HL-60 (cell line): ENCODE measurements at regions not wholly inside any gene's neighbourhood (a gene's known extent, or its start where the extent isn't known, plus 50 kb on each side); places are given as distances from the start of the nearest gene placed in this dataset.

Experiments
- DNase-seq, 2 experiments: peaks; one replicate each; pipeline ENCODE4 v3.0.0-alpha.2; 2010 to 2020; ENCODE audit warnings: low read depth in 1 of 2, low spot score in 1 of 2
- H3K27ac ChIP-seq: fragments of 250-450 bp; sonication (Bioruptor Pico); replicated peaks from 2 replicates; pipeline ENCODE4 v1.5.1; 2020; ENCODE audit warnings: mild to moderate bottlenecking, moderate library complexity
- H3K27me3 ChIP-seq: fragments of 250-450 bp; sonication (Bioruptor Pico); 2 replicates; pipeline ENCODE4 v1.5.1; 2021; ENCODE audit warnings: mild to moderate bottlenecking, moderate library complexity; ENCODE audit not compliant: insufficient read depth, poor library complexity, severe bottlenecking
- H3K4me3 ChIP-seq: replicated peaks from 2 replicates; pipeline ENCODE4 v1.5.1; 2011; ENCODE audit warnings: mild to moderate bottlenecking, control low read depth, low read length; ENCODE audit not compliant: insufficient read depth
- CTCF ChIP-seq: IDR thresholded peaks from one replicate; pipeline ENCODE4 v1.5.1; 2011; ENCODE audit warnings: low read length, control low read depth, inconsistent platforms; ENCODE audit not compliant: insufficient read depth
- GABPA ChIP-seq: IDR thresholded peaks from 2 replicates; pipeline ENCODE4 v1.6.1; 2012; ENCODE audit warnings: low read depth
- POLR2AphosphoS5 ChIP-seq: IDR thresholded peaks from 2 replicates; pipeline ENCODE4 v1.6.1; 2012; ENCODE audit warnings: low read depth
- REST ChIP-seq: IDR thresholded peaks from 2 replicates; pipeline ENCODE4 v1.6.1; 2012; ENCODE audit warnings: low read depth; ENCODE audit not compliant: insufficient replicate concordance
- SPI1 ChIP-seq: IDR thresholded peaks from 2 replicates; pipeline ENCODE4 v1.6.1; 2012; ENCODE audit warnings: low read depth, mild to moderate bottlenecking, borderline replicate concordance

- H3K27ac ChIP-seq, result no peak overlapping the region
- no peaks in the 10 kb centered on the region for H3K27me3 ChIP-seq
- H3K4me3 ChIP-seq, result no peak overlapping the region
- no peak for DNase-seq
- no peak for TF ChIP-seq SPI1
These were observed 344.9 kb upstream of the STXBP6 start for GRCh38 chr14:25394791-25395391.

- no peak for DNase-seq
- no peaks in the 10 kb centered on the region for H3K27me3 ChIP-seq
- no peak overlapping the region for H3K4me3 ChIP-seq
- H3K27ac ChIP-seq, result no peak overlapping the region
- TF ChIP-seq POLR2AphosphoS5, result no peak
- TF ChIP-seq SPI1, result no peak
- no peak for TF ChIP-seq CTCF
- TF ChIP-seq GABPA, result no peak
- no peak for TF ChIP-seq REST
These were observed 344.4 kb upstream of the STXBP6 start for GRCh38 chr14:25394356-25394755.

GRCh38 chr14:25389948-25390347, 340.0 kb upstream of the STXBP6 start:
- no peak overlapping the region for H3K27ac ChIP-seq
- no peak for DNase-seq
- H3K27me3 ChIP-seq, result no peaks in the 10 kb centered on the region
- TF ChIP-seq SPI1 (no peak), REST (no peak), CTCF (no peak), GABPA (no peak)
- no peak overlapping the region for H3K4me3 ChIP-seq

GRCh38 chr14:25381498-25381897, 331.6 kb upstream of the STXBP6 start:
- DNase-seq, result peak; percentile 4 to 22
- H3K27ac ChIP-seq, result no peak overlapping the region
- H3K27me3 ChIP-seq, result no peaks in the 10 kb centered on the region
- no peak overlapping the region for H3K4me3 ChIP-seq
- TF ChIP-seq SPI1, result no peak
- peak; percentile 66 for TF ChIP-seq CTCF
